ENCODE measurements at regions not wholly inside any gene's neighbourhood (a gene's known extent, or its start where the extent isn't known, plus 50 kb on each side); places are given as distances from the start of the nearest gene placed in this dataset.

GRCh38 chr3:176442326-176442725 is 755.0 kb downstream of the TBL1XR1 start:
- TF ChIP-seq PTBP1 (IDR thresholded peaks at IDR 0.05; ENCODE audit: low read depth, low read length) (no peak), MAX (CRISPR knock-in tag; IDR thresholded peaks at IDR 0.05) (no peak), ATF3 (IDR thresholded peaks at IDR 0.05) (no peak), ATF3 (CRISPR knock-in tag; conservative IDR thresholded peaks at IDR 0.05) (no peak), CTCF (IDR thresholded peaks at IDR 0.05 in 2 of 3, conservative IDR thresholded peaks at IDR 0.05 in 1 of 3; ENCODE audit: insufficient read depth in 2 of 3, low read depth in 1 of 3, low read length in 3 of 3) (no peak), E2F4 (CRISPR knock-in tag; IDR thresholded peaks at IDR 0.05; ENCODE audit: low read depth) (no peak), CHD7 (IDR thresholded peaks at IDR 0.05; ENCODE audit: low read depth, low read length) (no peak), FOXP4 (CRISPR knock-in tag; IDR thresholded peaks at IDR 0.05; ENCODE audit: borderline replicate concordance) (no peak), NFE2L1 (tag; IDR thresholded peaks at IDR 0.05; ENCODE audit: borderline replicate concordance, low read depth) (no peak)

Measured in K562 (cell line).